Testis (tissue), 2 donors: ENCODE measurements at regions not wholly inside any gene's neighbourhood (a gene's known extent, or its start where the extent isn't known, plus 50 kb on each side); places are given as distances from the start of the nearest gene placed in this dataset.

ENCODE experiments used
- DNase-seq: peaks from one replicate; pipeline ENCODE4 v3.0.0-alpha.2; 2019
- H3K27ac ChIP-seq, 2 donors: fragments of 200-600 bp; sonication (generic); one replicate each; pipeline ENCODE4 v1.5.1; 2019
- H3K27me3 ChIP-seq: fragments of 200-600 bp; sonication (generic); one replicate; pipeline ENCODE4 v1.5.1; 2019
- H3K36me3 ChIP-seq: fragments of 200-600 bp; sonication (generic); one replicate; pipeline ENCODE4 v1.5.1; 2017; ENCODE audit warnings: low read depth; ENCODE audit errors: missing control alignments
- H3K4me1 ChIP-seq: fragments of 200-600 bp; sonication (generic); one replicate; pipeline ENCODE4 v1.5.1; 2019
- H3K4me3 ChIP-seq, 2 donors: fragments of 200-600 bp; sonication (generic); one replicate each; pipeline ENCODE4 v1.5.1; 2017 to 2019
- H3K9me3 ChIP-seq: fragments of 200-600 bp; sonication (generic); one replicate; pipeline ENCODE4 v1.5.1; 2017
- POLR2A ChIP-seq: fragments of 450-650 bp; IDR thresholded peaks from one replicate; pipeline ENCODE4 v1.6.1; 2017; ENCODE audit warnings: antibody characterized with exemption, mild to moderate bottlenecking, moderate library complexity
- WGBS, 2 donors: methylation state at CpG; one replicate each; pipeline ENCODE4 v1.1.5; 2018; 5-methylcytosine and 5-hydroxymethylcytosine counted together
- intact Hi-C: fragments of 100-400 bp; cut with DNase I; formaldehyde crosslinking; loops from one replicate; pipeline ENCODE4 v1.15.1; 2023; ENCODE audit warnings: low total_unique reads
- TF ChIP-seq, protein P1 (sequence below), 3 experiments: fragments of 450-650 bp in 2 of 3; fragments of 200-600 bp in 1 of 3; sonication (generic) in 1 of 3; IDR thresholded peaks; one replicate each; pipeline ENCODE4 v1.5.1; 2016 to 2019; ENCODE audit warnings: antibody characterized with exemption in 3 of 3, mild to moderate bottlenecking in 2 of 3, moderate library complexity in 1 of 3

DNA sequence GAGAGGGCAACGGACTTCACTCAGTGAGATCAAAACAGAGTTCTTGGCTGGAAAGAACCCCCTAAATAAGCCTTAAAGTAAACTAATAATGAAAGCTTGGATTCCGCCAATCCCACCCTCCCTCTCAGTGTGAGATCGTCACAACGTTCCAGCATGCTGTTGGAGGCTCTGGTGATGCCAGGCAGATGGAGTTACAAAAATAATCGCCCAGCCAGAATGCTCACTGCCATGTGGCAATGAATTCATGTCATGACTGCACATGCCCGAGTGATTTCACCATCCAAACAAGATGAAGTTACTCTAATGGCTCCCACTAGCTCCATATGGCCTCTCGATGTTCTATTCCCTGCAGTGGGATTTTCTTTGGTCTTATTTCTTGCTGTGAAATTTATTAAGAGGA lies 248.0 kb downstream of the SPATA18 start:
- Histone ChIP-seq H3K9me3 (no peaks in the 10 kb centered on the region), H3K36me3 (no peaks in the 10 kb centered on the region), H3K27ac (no peak overlapping the region), H3K4me3 (no peak overlapping the region), H3K27me3 (no peaks in the 10 kb centered on the region), H3K4me1 (no peaks in the 10 kb centered on the region)
- intact Hi-C loops, result no loop called here
- TF ChIP-seq, protein P1, sequence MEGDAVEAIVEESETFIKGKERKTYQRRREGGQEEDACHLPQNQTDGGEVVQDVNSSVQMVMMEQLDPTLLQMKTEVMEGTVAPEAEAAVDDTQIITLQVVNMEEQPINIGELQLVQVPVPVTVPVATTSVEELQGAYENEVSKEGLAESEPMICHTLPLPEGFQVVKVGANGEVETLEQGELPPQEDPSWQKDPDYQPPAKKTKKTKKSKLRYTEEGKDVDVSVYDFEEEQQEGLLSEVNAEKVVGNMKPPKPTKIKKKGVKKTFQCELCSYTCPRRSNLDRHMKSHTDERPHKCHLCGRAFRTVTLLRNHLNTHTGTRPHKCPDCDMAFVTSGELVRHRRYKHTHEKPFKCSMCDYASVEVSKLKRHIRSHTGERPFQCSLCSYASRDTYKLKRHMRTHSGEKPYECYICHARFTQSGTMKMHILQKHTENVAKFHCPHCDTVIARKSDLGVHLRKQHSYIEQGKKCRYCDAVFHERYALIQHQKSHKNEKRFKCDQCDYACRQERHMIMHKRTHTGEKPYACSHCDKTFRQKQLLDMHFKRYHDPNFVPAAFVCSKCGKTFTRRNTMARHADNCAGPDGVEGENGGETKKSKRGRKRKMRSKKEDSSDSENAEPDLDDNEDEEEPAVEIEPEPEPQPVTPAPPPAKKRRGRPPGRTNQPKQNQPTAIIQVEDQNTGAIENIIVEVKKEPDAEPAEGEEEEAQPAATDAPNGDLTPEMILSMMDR (IDR thresholded peaks at IDR 0.05), result no peak
- no peak for TF ChIP-seq POLR2A
- DNase-seq, result no peak
- WGBS, 2 donors, result 78 to 81% methylated on average over 7 of the region's 7 CpGs

DNA sequence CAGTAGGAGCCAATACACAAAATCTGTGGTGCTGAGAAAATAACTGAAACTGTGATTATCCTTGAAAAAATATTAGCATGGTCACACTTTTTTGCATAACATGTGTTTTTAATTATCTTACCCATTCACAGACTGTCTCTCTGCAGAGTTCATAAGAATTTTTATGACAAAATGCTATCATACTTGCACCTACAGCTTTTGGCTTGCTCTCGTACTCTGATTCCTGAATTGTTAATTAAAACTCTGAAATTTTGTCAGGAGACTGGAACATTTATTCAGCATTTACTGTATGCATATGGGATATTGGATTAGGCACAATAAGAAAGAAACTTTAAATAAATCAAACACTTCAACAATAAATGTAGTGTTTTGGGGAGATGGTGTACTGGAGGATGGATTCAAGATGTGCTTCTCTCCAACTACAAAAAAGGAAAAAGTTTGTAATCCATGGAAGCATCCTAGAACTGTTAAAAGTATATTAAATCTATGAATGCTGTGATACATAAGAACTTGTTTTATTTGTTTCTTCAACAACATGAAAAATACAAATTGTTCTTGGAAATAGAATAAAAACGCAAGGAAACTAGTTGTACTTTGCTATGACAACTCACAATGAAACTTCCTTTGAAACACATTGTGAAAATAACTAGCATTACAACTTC lies 260.5 kb downstream of the SPATA18 start:
- WGBS, 2 donors, result 50 to 57% methylated on average over 2 of the region's 2 CpGs
- no peaks in the 10 kb centered on the region for H3K36me3 ChIP-seq
- no peaks in the 10 kb centered on the region for H3K27me3 ChIP-seq
- no peak overlapping the region for H3K27ac ChIP-seq
- no peaks in the 10 kb centered on the region for H3K9me3 ChIP-seq
- no peak for TF ChIP-seq POLR2A
- TF ChIP-seq, protein P1 (IDR thresholded peaks at IDR 0.05), result no peak
- intact Hi-C loops, result no loop called here
- DNase-seq, result no peak
- H3K4me3 ChIP-seq, result no peak overlapping the region
- H3K4me1 ChIP-seq, result no peaks in the 10 kb centered on the region

DNA sequence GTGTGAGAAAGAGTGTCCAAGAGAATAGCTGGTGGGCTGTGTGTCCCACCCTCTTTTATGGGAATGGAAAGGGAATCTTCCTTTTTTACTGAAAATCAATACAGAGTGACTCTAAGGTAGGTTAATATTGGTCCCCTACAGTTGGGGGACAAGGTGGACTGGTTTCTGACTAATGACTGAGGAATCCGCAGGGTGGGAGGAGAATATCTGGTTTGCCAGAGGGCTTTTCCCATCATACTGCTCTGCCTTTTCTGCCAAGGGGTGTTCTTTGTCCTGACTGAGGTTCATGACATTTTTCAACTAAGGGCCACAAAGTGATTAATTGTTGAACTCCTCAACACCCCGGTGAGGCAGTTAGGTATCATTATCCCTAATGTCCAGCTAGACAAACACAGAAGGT lies 261.6 kb downstream of the SPATA18 start:
- 49 to 58% methylated on average over 2 of the region's 2 CpGs for WGBS, 2 donors

DNA sequence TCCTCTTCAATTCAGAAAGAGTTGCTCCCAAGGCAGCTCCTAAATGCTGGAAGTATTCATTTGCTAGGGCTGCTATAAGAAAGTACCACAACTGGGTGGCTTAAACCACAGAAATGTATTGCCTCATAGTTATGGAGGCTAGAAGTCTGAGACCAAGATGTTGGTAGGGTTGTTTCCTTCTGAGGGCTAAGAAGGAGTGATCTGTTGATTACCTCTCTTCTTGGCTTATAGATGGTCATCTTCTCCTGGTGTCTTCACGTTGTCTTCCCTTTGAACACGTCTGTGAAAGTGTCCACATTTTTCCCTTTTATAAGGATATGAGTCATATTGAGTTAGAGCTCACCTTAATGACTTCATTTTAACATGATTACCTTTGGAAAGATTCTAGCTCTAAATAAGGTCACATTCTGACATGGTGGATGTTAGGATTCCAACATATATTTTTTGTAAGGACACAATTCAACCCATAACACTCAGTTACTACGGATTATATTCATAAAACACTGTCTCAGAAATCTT lies 266.3 kb downstream of the SPATA18 start:
- H3K36me3 ChIP-seq, result no peaks in the 10 kb centered on the region
- H3K27me3 ChIP-seq, result no peaks in the 10 kb centered on the region
- no peak overlapping the region for H3K4me3 ChIP-seq
- intact Hi-C loops, result no loop called here
- H3K27ac ChIP-seq, result no peak overlapping the region
- WGBS, 2 donors, result 53 to 68% methylated on average over 3 of the region's 3 CpGs
- TF ChIP-seq, protein P1 (IDR thresholded peaks at IDR 0.05), result no peak
- TF ChIP-seq POLR2A, result no peak
- no peaks in the 10 kb centered on the region for H3K4me1 ChIP-seq
- DNase-seq, result no peak
- H3K9me3 ChIP-seq, result no peaks in the 10 kb centered on the region

More for the DNA sequence above, 261.6 kb downstream of the SPATA18 start:
- no peak overlapping the region for H3K4me3 ChIP-seq
- no peaks in the 10 kb centered on the region for H3K4me1 ChIP-seq
- H3K9me3 ChIP-seq, result no peaks in the 10 kb centered on the region
- intact Hi-C loops, result no loop called here
- no peak for DNase-seq
- H3K27me3 ChIP-seq, result no peaks in the 10 kb centered on the region
- no peak for TF ChIP-seq POLR2A
- TF ChIP-seq, protein P1 (IDR thresholded peaks at IDR 0.05), result no peak
- H3K27ac ChIP-seq, result no peak overlapping the region
- no peaks in the 10 kb centered on the region for H3K36me3 ChIP-seq

DNA sequence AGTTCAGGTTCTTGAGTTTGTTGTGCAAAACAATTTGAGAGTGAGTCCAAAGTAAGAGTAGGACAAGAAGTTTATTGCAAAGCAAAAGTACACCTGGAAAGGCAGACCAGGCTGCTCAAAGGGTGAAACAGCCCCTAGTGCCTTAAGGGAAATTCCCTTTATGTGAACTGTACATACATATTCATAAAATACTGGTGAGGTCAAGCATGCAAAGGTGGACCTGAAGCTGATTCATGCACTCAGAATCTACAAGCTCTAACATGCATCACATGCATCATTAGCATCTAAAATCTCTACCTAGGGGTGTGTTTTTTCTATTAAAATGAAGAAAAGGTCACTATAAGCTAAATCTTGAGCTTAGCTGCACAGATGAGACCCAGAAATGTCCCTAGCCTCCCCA lies 266.9 kb downstream of the SPATA18 start:
- H3K4me3 ChIP-seq, result no peak overlapping the region
- no peaks in the 10 kb centered on the region for H3K27me3 ChIP-seq
- intact Hi-C loops, result no loop called here
- no peak for DNase-seq
- TF ChIP-seq, protein P1 (IDR thresholded peaks at IDR 0.05), result no peak
- no peak for TF ChIP-seq POLR2A
- H3K4me1 ChIP-seq, result no peaks in the 10 kb centered on the region
- no peaks in the 10 kb centered on the region for H3K36me3 ChIP-seq
- no peak overlapping the region for H3K27ac ChIP-seq
- H3K9me3 ChIP-seq, result no peaks in the 10 kb centered on the region
